Right ventricle myocardium superior (tissue), 1 donor: ENCODE measurements at regions not wholly inside any gene's neighbourhood (a gene's known extent, or its start where the extent isn't known, plus 50 kb on each side); places are given as distances from the start of the nearest gene placed in this dataset.

ENCODE experiments used
- ATAC-seq: fragments of 200-7000 bp; cut with Tn5 transposase; one replicate; pipeline ENCODE4 v1.9.1; 2020; ENCODE audit warnings: mild to moderate bottlenecking; ENCODE audit not compliant: poor library complexity
- DNase-seq: peaks from one replicate; pipeline ENCODE4 v3.0.0-alpha.2; 2020
- intact Hi-C: fragments of 100-400 bp; cut with DNase I; formaldehyde crosslinking; loops from one replicate; pipeline ENCODE4 v1.11.2; 2022
- donor health status: DM: no; HTN: yes; CAD: no; lungs with severe emphysema.

DNA sequence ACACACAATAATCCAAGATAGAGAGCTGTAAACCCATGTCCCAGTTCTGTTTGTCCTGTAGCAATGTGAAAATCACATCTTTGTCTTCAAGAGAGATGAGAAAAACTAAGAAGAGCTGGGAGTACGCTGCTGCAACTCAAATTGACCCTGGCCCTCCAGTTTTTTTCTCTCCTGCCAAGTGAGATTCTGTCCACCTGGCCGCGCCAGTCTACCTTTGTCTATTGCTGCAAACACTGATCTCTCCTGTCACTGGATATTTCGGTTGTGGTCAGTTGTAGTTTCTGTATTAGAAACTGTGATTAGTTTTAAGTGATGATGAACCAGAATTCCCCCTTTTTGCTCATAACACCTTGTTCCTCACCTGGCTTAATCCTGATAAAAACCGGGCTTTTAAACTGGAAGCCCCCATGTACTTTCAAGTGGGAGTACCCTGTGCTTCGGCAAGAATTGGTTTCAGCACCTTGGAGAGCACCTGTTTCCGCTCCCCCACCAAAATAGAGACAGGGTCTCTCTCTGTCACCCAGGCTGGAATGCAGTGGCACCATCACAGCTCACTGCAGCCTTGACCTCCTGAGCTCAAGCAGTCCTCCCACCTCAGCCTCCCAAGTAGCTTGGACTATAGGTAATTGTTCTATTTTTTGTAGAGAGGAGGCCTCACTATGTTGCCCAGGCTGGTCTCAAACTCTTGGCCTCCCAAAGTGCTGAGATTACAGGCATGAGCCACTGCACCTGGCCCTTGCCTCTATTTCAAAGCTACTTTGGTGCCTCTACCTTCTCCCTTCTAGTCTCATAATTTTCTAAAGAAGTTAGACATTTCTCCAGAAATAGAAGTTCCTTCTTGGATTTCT is 156.8 kb downstream of the PHETA1 start:
- DNase-seq, result no peak
- ATAC-seq, result no peak
- intact Hi-C loops, result no loop called here

DNA sequence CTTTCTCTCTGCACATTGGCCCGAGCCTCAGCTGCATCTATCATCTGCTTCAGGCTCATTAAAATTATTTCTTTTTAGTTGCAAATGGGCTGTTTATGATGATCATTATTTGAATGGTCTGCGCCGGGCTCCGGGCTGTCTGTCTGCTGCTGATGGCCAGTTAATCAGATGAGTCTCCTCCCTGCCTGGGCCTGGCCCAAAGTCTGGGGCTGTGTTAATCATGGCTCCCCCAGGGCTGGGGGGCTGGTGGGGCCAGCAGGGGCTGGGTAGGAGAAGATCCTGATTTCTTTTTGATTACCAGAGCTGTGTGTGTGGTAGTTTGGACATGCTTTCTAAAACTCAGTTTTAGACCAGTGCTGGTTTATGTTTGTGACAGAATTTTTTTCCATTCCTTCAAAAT is 159.1 kb downstream of the PHETA1 start:
- no peak for ATAC-seq
- intact Hi-C loops, result no loop called here

DNA sequence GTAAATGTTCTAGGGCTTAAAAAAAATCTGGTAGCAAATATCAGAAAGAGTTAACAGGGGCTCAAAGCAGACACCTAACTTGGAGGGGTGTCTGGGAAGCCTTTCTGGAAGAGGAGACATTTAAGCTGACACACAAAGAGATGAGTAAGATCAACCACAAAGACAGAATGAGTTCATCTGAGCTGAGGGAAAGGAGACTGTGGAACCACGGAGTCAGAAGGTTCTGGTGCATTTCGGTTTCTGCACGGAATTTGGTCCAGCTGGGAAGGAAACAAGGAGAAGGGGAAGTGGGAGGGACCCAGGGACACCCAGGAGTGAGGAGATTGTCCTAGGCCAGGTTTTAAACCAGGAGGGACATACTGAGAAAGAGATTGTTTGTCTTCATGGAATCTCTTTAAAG is 161.1 kb downstream of the PHETA1 start:
- ATAC-seq, result no peak
- DNase-seq, result no peak
- intact Hi-C loops, result no loop called here

More for the DNA sequence above, 159.1 kb downstream of the PHETA1 start:
- DNase-seq, result no peak

DNA sequence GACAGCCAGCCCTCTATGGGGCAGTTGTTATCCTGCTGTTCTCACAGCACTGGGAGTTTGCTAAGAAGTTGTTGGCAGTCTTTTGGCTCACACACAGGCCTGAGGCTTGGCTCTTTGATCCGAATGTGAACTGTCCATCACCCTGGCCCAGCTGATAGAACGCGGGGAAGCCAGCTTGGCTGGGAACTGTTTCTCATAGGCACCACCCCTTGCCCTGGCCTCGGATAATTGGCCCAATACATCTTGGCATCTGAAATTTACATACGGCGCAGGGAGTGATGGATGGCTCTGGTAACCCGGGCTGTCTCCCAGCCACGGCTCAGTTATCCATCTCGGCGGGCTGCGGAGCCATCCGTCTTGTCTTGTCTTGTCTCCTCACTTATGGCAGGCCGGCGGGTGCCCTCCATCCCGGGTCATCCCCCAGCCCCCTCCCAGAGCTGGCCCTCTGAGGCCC is 164.1 kb downstream of the PHETA1 start:
- peak; percentile 44 for DNase-seq
- peak; percentile 93 for ATAC-seq
- intact Hi-C loops, result no loop called here

DNA sequence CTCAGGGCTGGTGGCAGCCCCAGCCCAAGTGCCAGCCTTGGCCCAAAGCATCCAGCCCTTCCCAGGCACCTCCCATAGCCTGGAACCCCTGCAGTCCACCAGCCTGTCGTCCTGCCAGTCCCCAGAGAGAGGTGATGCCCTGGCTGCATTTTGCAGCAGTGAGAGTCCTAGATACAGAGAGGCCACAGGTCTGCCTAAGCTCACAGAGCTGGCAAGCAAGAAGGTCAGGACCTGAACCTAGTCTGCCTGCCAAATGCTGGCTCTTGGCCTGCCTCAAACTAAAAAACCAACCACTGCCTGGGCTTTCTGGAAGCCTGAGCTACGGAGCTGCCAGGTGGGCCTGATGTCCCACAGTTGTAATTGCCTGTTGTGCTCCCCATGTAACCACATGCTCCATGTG is 164.9 kb downstream of the PHETA1 start:
- DNase-seq, result no peak
- peak; percentile 83 for ATAC-seq
- intact Hi-C loops, result no loop called here

DNA sequence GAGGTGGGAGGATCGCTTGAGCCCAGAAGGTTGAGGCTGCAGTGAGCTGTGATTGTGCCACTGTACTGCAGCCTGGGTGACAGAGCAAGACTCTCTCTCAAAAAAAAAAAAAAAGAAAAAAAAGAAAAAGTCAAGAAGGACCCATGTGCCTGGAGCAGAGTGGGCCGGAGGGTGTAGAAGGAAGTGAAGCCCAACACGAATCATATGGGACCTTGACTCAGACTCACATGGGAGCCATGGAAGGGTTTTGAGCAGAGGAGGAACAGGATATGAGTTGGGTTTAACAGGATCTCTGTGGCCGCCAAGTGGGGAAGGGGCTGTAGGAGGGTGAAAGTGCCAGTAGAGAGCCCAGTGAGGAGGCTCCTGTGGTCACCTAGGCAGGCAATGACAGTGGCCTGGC is 165.4 kb downstream of the PHETA1 start:
- ATAC-seq (no peak), DNase-seq (no peak)
- intact Hi-C loops, result no loop called here

DNA sequence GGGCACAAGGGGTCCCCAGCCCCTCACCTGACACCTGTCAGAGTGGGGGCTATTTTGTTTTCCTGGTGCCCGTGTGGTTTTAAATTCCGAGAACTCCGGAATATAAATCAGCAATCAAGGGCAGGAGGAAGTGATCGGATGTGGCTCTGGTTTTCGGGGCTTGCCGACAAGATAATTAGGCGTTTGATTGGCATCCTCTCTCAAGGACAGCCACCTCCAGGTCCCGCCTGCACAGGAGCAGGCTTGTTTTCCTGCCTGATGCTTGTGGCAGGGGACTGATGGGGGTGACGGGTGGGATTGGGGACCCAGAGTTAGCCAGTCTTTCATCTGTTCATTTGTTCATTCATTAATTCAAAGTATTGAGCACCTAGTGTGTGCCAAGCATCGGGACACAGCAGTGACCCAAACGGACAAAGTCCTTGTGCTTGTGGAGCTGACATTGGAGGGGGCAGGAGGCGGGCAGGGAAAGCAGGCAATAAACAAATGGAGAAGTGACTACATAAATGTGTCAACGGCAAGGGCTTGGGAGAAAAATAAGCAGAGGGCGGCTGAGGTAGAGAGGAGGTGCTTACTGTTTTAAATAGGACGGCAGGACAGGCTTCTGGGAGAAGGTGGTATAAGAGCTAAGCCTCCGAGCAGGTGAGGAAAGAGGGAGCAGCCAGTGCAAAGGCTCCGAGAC is 166.5 kb downstream of the PHETA1 start:
- intact Hi-C loops, result no loop called here
- no peak for DNase-seq
- ATAC-seq, result no peak

DNA sequence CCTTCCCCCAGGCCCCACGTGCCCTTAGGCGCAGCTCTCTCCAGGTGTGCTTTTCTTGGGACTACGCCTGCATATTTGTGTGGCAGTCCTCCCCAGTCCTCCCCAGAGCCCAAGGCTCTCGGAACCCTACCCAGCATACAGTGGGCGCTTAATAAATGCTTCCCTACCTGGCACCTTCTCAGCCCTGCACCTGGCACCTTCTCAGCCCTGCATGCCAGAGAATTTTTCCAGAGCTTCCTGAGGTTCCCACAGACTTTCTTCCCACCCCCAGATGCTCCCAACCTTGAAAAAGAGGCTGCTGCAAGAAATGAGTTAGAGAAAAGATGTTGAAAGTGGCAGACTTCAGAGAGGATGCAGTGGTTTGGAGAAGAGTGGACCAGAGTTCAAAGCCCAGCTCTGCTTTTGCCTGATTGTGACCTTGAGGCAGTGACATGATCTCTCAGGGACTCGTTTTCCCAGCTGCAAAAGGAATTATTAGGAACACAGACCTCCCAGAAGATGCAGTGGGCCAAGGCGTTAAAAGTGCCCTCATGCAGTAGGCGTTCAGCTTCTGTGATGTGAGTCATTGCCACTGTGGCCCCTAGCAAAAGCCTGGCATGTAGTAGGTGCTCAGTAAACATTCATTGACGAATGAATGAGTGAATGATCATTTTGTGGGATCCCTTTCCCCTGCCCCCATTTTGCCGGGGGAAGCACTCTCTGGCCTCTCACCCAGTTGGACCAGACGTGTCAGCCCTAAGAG is 167.2 kb downstream of the PHETA1 start:
- no peak for ATAC-seq
- no peak for DNase-seq
- intact Hi-C loops, result no loop called here

DNA sequence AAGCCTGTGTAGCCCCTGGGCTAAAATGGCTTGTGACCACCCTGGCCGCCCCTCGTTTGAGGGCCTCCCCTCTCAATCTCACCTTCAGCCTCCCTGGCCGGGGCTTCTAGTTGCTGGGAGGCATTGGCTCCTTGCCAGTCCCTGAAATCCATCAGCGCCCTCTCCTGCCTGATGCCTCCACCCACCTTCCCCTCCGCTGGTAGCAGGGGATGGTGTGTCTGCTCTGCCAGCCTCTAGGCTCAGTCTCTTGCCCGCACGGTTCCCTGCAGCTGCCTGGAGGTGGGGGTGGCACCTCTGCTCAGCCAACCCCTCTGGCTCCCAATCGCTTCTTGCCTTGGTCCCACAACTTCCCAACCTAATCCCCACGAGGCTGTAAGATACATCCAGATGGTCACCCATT is 167.9 kb downstream of the PHETA1 start:
- DNase-seq, result no peak
- ATAC-seq, result no peak
- intact Hi-C loops, result no loop called here

DNA sequence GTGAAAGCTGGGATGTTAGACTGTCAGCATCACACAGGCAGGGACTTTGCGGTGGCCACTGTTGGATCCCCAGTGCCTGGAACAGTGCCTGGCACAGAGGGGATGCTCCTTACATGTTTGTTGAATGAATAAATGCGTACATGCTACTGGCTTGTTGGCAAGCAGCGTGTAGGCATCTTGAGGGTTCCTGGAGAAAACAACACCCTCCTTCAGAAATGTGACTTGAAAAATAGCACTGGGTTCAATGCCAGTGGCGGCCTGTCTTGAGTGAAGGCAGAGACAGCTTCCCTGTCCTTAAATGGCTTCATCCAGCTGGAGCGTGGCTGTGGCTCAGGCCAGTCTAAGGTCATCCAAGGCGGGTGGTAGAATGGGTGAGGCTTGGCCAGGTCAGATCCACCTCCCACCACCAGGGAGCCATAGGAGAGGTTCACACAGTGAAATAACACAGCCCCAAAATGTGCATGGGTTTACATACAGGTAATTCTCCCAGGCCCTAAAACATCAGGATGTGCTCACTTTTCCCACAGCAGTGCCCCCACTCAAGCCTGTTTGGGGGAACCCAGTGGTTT is 171.4 kb downstream of the PHETA1 start:
- intact Hi-C loops, result no loop called here
- ATAC-seq, result no peak
- DNase-seq, result no peak

DNA sequence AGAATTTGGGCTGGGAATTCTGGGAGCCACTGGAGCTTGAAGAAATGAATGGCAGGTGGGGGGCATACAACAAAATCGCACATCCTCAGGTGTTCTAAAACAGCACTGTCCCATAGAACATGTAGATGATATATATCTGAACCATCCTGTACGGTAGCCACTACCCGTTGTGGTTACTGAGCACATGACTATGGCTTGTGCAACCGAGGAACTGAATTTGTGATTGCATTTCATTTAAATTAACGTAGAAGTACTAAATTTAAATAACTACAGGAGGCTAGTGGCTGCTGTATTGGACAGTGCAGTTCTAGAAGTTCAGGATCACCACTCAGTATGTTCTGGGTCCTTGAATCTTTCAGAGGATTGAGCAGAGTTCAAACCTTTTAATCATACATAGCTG is 172.4 kb downstream of the PHETA1 start:
- ATAC-seq (no peak), DNase-seq (no peak)
- intact Hi-C loops, result no loop called here

DNA sequence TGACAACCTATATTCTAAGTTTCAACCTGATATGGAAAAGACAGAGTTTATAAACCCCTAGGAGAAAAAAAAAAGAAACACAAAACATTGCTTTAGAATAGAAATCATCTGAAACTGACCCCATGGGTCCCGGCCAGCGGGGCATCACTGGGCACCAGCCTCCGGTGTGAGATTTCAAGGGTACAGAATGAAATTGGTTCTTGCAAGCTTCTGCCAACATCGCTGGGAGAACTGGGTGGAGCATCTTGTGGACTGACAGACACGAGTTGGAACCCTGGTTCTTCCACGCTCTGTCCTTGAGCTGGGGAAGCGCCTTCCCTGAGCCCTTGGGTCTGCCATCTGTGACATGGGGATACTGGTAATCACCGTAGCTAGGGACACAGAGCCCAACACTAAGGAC is 173.6 kb downstream of the PHETA1 start:
- intact Hi-C loops, result no loop called here
- no peak for DNase-seq
- no peak for ATAC-seq

DNA sequence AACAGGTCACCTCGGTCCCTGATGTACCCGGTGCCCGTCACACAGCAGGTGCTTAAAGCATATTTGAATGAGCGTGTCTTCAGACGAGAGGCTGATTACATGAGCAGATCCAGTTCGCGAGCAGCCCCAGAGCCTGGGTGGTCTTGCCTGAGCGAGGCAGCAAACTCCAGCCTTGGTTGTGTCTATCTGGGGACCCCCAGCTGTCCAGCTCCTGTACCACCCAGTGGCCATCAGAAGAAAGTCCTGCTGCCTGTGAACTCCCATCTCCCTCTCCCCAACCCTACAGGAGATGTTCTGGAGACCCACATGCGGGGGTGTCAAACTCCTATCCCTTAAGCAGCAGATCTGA is 174.2 kb downstream of the PHETA1 start:
- no peak for DNase-seq
- intact Hi-C loops, result no loop called here
- ATAC-seq, result no peak

DNA sequence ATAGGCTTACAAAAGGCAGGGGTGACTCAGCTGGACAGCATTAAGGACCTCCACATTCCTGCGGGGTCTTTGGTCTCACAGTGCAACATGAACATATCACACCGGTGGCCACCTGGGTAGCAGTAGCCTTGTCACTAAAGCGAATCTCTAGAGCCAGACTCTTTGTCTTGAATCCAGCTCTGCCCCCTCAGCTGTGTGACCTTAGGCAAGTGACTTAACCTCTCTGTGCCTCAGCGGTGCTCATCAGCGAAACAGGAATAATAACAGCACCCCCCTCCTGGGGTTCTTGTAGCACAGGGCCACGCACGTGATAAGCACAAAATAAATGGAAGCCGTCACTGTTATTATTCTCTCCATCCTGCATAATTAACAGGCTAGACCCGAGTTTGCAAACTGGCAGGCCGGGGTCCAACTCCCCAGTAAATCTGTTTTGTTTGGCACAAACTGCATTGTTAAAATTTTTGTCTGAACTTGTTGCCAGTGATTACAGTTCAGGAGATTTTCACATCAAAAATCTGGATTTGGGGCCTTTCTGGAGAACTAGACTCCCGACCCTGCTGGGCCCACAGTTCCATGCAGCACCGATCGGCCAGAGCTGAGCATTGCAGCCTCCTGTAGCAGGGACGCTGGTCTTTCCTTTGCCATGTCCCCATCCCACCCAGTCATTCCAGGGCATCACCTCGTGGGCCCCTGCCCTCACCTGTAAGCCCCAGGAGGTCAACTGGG is 174.8 kb downstream of the PHETA1 start:
- intact Hi-C loops, result no loop called here
- ATAC-seq, result no peak
- no peak for DNase-seq

DNA sequence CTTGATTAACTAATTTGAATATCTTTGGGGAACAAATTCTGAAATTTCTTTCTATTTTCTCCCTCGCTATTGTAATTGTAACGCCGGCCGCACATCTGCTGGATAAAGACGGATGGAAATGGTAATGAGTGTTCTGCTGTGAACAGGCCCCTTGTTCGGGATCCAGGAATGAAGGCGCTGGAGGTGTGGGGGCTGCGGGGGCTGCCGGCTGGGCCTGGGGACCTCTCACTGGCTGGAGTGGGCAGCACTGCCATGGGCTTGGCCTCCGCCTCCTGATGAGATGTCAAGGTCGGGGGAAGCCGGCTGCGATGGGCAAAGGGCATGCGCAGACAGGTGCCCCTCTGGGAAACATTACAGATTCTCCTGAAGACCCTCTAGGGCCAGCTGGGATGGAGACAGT is 175.4 kb downstream of the PHETA1 start:
- no peak for ATAC-seq
- no peak for DNase-seq
- intact Hi-C loops, result no loop called here

DNA sequence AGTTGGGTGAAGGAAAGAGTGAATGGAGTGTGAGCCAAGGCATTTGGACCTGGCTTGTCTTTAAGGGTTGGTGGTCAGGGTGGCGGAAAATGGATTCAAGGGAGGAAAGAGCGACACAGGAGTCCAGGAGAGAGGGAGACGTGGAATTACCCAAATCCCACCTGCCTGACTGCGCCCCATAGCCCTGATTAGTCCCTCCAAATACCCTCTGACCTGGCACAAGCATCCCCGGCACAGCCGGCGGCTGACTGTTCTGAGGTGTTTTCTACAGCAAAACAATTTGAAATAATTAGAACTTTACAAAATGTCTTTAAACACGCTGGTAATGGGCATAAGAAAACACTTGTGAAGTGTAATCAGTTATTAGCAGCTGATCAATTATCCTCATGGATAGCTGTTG is 175.8 kb downstream of the PHETA1 start:
- ATAC-seq, result no peak

DNA sequence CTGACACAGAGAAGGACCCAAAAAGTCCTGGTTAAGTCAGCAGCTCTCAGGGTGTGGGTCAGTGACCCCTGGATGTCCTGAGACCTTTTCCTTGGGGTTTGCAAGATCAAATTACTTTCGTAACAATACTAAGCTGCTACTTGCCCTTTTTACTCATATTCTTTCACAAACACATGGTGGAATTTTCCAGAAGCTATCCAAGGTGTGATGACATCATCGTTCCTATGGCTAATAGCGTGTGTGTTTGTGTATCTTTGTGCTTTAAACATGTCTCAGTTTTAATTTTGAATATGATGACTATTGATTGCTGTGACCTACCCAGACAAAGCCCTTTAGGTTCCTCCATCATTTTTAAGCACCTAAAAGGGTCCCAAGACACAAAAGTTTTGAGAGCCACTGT is 176.2 kb downstream of the PHETA1 start:
- intact Hi-C loops, result no loop called here
- no peak for ATAC-seq
- no peak for DNase-seq

More for the DNA sequence above, 175.8 kb downstream of the PHETA1 start:
- intact Hi-C loops, result no loop called here
- no peak for DNase-seq

DNA sequence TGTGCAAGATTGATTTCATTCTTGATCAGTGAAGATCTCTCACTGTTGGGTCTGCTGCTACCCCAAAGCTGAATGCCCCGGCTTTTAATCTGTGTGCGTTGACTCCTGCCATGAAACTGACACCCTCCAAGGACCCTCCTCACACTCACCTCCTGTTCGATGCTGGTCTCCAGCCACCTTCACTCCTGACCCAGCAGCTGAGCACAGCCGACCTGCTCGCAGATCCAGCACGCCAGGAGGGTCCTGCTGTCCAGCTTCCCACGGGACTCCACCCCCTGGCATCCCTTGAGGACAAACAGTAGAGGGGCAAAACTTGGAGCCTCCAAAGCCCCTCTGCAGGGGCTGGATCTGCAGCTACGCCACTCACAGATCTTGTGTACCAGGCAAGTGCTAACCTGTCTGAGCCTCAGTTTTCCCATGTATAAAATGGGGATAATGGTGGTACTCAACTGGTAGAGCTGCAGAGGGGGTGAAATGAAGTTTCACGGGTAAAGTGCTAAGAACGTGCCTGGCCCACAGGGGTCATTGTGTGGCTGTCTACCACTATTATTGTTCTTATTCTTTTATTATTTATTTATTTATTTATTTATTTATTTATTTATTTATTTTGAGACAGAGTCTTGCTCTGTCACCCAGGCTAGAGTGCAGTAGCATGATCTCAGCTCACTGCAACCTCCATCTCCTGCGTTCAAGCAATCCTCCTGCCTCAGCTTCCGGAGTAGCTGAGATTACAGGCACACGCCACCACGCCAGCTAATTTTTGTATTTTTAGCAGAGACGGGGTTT is 178.0 kb downstream of the PHETA1 start:
- DNase-seq, result no peak
- no peak for ATAC-seq
- intact Hi-C loops, result no loop called here
